ENCODE measurements at regions not wholly inside any gene's neighbourhood (a gene's known extent, or its start where the extent isn't known, plus 50 kb on each side); places are given as distances from the start of the nearest gene placed in this dataset.

DNA sequence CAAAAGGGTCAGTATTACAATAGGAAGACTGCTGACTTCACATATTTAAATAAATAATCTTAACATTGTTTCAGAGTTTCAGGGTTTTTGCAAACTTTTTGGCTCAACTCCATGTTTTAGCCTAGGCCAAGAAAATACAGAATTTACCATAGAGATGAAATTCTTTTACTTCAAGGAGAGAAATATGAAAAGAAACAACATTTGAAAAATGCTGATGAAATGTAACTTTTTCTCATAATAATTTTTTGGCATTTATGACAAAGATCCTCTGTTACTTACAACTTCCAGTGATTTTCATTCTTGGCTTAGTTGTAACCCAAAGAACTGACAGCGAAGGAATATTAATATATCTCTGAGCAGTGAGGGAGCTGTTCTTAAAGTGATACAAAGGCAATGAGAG is 316.1 kb upstream of the EMCN start:
- no peaks in the 10 kb centered on the region for H4K20me1 ChIP-seq (ENCODE audit: insufficient read depth, low read length)
- H3K79me2 ChIP-seq (ENCODE audit: insufficient read depth, low read length): no peaks in the 10 kb centered on the region
- H3K27ac ChIP-seq (ENCODE audit: low read length): no peak overlapping the region
- no peaks in the 10 kb centered on the region for H3K27me3 ChIP-seq (ENCODE audit: insufficient read depth, low read length, poor library complexity)
- DNase-seq: no peak
- H3K4me1 ChIP-seq (ENCODE audit: insufficient read depth, low read length): no peaks in the 10 kb centered on the region
- ATAC-seq (ENCODE audit: insufficient read depth, low read depth): no peak
- no peak overlapping the region; the same call in 1 of the 2 replicates for H2AFZ ChIP-seq (ENCODE audit: low read depth, low read length)
- H3K4me2 ChIP-seq (ENCODE audit: insufficient read depth, low read length): no peak overlapping the region
- TF ChIP-seq, protein P1, sequence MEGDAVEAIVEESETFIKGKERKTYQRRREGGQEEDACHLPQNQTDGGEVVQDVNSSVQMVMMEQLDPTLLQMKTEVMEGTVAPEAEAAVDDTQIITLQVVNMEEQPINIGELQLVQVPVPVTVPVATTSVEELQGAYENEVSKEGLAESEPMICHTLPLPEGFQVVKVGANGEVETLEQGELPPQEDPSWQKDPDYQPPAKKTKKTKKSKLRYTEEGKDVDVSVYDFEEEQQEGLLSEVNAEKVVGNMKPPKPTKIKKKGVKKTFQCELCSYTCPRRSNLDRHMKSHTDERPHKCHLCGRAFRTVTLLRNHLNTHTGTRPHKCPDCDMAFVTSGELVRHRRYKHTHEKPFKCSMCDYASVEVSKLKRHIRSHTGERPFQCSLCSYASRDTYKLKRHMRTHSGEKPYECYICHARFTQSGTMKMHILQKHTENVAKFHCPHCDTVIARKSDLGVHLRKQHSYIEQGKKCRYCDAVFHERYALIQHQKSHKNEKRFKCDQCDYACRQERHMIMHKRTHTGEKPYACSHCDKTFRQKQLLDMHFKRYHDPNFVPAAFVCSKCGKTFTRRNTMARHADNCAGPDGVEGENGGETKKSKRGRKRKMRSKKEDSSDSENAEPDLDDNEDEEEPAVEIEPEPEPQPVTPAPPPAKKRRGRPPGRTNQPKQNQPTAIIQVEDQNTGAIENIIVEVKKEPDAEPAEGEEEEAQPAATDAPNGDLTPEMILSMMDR (IDR thresholded peaks at IDR 0.05; ENCODE audit: borderline replicate concordance, extremely low read depth, low read length, poor library complexity, severe bottlenecking): no peak
- TF ChIP-seq EZH2 (IDR thresholded peaks at IDR 0.05; ENCODE audit: borderline replicate concordance, low read depth, low read length, severe bottlenecking): no peak
- H3K9me3 ChIP-seq (ENCODE audit: insufficient read depth, low read length, severe bottlenecking): no peaks in the 10 kb centered on the region
- no peaks in the 10 kb centered on the region for H3K36me3 ChIP-seq (ENCODE audit: insufficient read depth, low read length)
- H3K4me3 ChIP-seq (ENCODE audit: low read depth in 1 of 2, low read length in 2 of 2): no peak overlapping the region
- H3K9ac ChIP-seq (ENCODE audit: low read depth, low read length): no peak overlapping the region

DNA sequence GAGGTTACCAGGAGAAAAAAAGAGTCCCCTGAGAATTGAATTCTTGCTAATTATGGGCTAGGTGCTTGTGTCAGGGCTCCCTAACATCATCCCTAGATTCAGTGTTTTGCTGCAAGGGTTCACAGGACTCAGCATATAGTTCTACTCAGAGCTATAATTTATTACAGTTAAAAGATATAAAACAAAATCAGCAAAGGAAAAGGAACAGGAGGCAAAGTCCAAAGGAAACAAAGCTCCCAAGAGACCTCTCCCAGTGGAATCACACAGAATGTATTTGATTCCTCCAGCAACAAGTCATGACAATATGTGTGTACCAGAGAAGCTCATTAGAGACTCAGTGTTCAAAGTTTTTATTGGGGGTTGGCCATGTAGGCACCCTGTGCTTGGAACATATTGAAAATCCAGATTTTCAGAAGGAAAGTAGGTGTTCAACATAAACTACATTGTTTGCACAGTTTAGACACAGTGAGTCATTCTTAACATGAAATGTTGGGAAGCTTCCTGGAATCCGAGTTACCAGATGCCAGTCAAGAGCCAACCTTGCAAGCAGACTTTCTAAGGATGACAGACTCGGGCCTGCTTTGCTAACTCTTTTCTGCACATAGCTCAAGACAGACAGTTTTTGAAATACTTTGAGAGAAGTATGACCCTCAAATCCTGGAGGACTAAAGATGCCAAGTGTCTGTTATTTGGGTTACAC is 311.3 kb upstream of the EMCN start:
- H3K4me1 ChIP-seq (ENCODE audit: insufficient read depth, low read length): no peaks in the 10 kb centered on the region
- DNase-seq (no peak), ATAC-seq (ENCODE audit: insufficient read depth, low read depth) (no peak)
- no peak overlapping the region for H3K9ac ChIP-seq (ENCODE audit: low read depth, low read length)
- H3K27ac ChIP-seq (ENCODE audit: low read length): no peak overlapping the region
- H3K79me2 ChIP-seq (ENCODE audit: insufficient read depth, low read length): no peaks in the 10 kb centered on the region
- H4K20me1 ChIP-seq (ENCODE audit: insufficient read depth, low read length): no peaks in the 10 kb centered on the region
- no peak overlapping the region for H3K4me3 ChIP-seq (ENCODE audit: low read depth in 1 of 2, low read length in 2 of 2)
- H3K9me3 ChIP-seq (ENCODE audit: insufficient read depth, low read length, severe bottlenecking): no peaks in the 10 kb centered on the region
- no peaks in the 10 kb centered on the region for H3K36me3 ChIP-seq (ENCODE audit: insufficient read depth, low read length)
- no peaks in the 10 kb centered on the region for H3K27me3 ChIP-seq (ENCODE audit: insufficient read depth, low read length, poor library complexity)
- TF ChIP-seq, protein P1 (IDR thresholded peaks at IDR 0.05; ENCODE audit: borderline replicate concordance, extremely low read depth, low read length, poor library complexity, severe bottlenecking): no peak
- no peak overlapping the region for H3K4me2 ChIP-seq (ENCODE audit: insufficient read depth, low read length)
- H2AFZ ChIP-seq (ENCODE audit: low read depth, low read length): no peak overlapping the region

DNA sequence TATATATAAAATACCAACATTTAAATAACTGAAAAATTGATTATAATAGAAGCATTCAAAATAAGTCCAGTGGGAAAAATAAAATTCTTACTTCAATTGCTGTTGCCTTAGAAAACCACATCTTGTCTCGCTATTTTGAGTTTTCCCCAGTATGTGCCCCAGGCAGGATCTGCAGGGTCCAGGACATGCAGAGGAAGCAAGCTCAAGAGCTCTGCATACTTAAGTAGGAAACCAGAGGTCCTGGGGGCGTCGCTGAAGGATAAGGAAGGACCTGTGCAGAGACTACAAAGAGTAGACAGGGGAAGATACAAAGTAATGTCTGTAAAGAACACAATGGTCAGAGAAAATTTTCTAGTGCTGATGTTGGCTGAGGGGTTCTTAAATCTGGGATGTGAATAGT is 310.5 kb upstream of the EMCN start:
- Histone ChIP-seq H3K79me2 (ENCODE audit: insufficient read depth, low read length) (no peaks in the 10 kb centered on the region), H3K4me1 (ENCODE audit: insufficient read depth, low read length) (no peaks in the 10 kb centered on the region), H3K9ac (ENCODE audit: low read depth, low read length) (no peak overlapping the region), H3K4me3 (ENCODE audit: low read depth in 1 of 2, low read length in 2 of 2) (no peak overlapping the region), H3K4me2 (ENCODE audit: insufficient read depth, low read length) (no peak overlapping the region), H2AFZ (ENCODE audit: low read depth, low read length) (no peak overlapping the region), H3K27me3 (ENCODE audit: insufficient read depth, low read length, poor library complexity) (no peaks in the 10 kb centered on the region), H3K27ac (ENCODE audit: low read length) (no peak overlapping the region), H3K36me3 (ENCODE audit: insufficient read depth, low read length) (no peaks in the 10 kb centered on the region), H3K9me3 (ENCODE audit: insufficient read depth, low read length, severe bottlenecking) (no peaks in the 10 kb centered on the region), H4K20me1 (ENCODE audit: insufficient read depth, low read length) (no peaks in the 10 kb centered on the region)
- DNase-seq: no peak
- ATAC-seq (ENCODE audit: insufficient read depth, low read depth): no peak
- TF ChIP-seq EZH2 (IDR thresholded peaks at IDR 0.05; ENCODE audit: borderline replicate concordance, low read depth, low read length, severe bottlenecking): no peak
- TF ChIP-seq, protein P1 (IDR thresholded peaks at IDR 0.05; ENCODE audit: borderline replicate concordance, extremely low read depth, low read length, poor library complexity, severe bottlenecking): no peak
